T-cell (primary cell): ENCODE measurements at regions not wholly inside any gene's neighbourhood (a gene's known extent, or its start where the extent isn't known, plus 50 kb on each side); places are given as distances from the start of the nearest gene placed in this dataset.

Experiments used
- ATAC-seq, 4 experiments: fragments of 200-7000 bp in 3 of 4; fragments of 150-1000 bp in 1 of 4; cut with Tn5 transposase; replicated peaks in 1 of 4; 1 replicate in 3 of 4; 2 replicates in 1 of 4; pipeline ENCODE4 v1.10.0; 2021; ENCODE audit warnings: moderate library complexity in 3 of 4, mild to moderate bottlenecking in 2 of 4, moderate number of reproducible peaks in 1 of 4
- CTCF ChIA-PET, 2 donors: fragments of 300-600 bp; sonication (Branson Sonifier 250); formaldehyde crosslinking; loops; one replicate each; lab custom pipeline; 2022; ENCODE audit warnings: antibody characterized with exemption in 2 of 2; lab: Charles Lee
- POLR2A ChIA-PET, 2 donors: fragments of 300-600 bp; sonication (Branson Sonifier 250); formaldehyde crosslinking; loops; one replicate each; lab custom pipeline; 2022; ENCODE audit warnings: antibody characterized with exemption in 2 of 2; lab: Charles Lee
- DNase-seq, 35 experiments: peaks; one replicate each; pipeline versions ENCODE4 v3.0.0 to v3.0.0-alpha.2; 2013 to 2023
- H3K27ac ChIP-seq: one replicate; pipeline ENCODE4 v1.5.1; 2013; ENCODE audit warnings: low read length
- H3K27me3 ChIP-seq, 2 experiments: replicated peaks in 1 of 2; 1 replicate in 1 of 2; 2 replicates in 1 of 2; pipeline versions ENCODE4 v1.6.1 to v1.7.0; 2013; ENCODE audit warnings: low read length in 1 of 2, mixed read lengths in 1 of 2; ENCODE audit not compliant: control insufficient read depth in 2 of 2, insufficient read depth in 2 of 2; ENCODE audit errors: extremely low read depth in 1 of 2
- H3K36me3 ChIP-seq, 2 donors: 1 replicate in 1 of 2; 2 replicates in 1 of 2; pipeline versions ENCODE4 v1.6.1 to v1.7.0; 2013; ENCODE audit warnings: low read length in 1 of 2; ENCODE audit not compliant: control insufficient read depth in 2 of 2, insufficient read depth in 1 of 2; ENCODE audit errors: extremely low read depth in 1 of 2
- H3K4me1 ChIP-seq, 2 experiments: 1 replicate in 1 of 2; 2 replicates in 1 of 2; pipeline versions ENCODE4 v1.6.1 to v1.7.0; 2013; ENCODE audit warnings: low read length in 2 of 2, mixed read lengths in 1 of 2; ENCODE audit not compliant: insufficient read depth in 2 of 2, control insufficient read depth in 1 of 2; ENCODE audit errors: extremely low read depth in 1 of 2
- H3K4me3 ChIP-seq, 2 donors: 1 replicate in 1 of 2; 2 replicates in 1 of 2; pipeline versions ENCODE4 v1.5.1 to v1.7.0; 2013; ENCODE audit warnings: mild to moderate bottlenecking in 2 of 2, low read length in 1 of 2, moderate library complexity in 1 of 2; ENCODE audit not compliant: control insufficient read depth in 1 of 2; ENCODE audit errors: extremely low read depth in 1 of 2
- H3K9me3 ChIP-seq: 2 replicates; pipeline ENCODE4 v1.7.0; 2013
- H3K27ac Mint-ChIP-seq, 2 donors: one replicate each; pipeline ENCODE4 v1.8.0; 2020 to 2021; ENCODE audit warnings: mild to moderate bottlenecking in 2 of 2, mixed read lengths in 2 of 2
- H3K27me3 Mint-ChIP-seq, 2 donors: one replicate each; pipeline ENCODE4 v1.8.0; 2021 to 2022; ENCODE audit warnings: mixed read lengths in 2 of 2
- H3K36me3 Mint-ChIP-seq: one replicate; pipeline ENCODE4 v1.8.0; 2021; ENCODE audit warnings: mixed read lengths
- H3K4me1 Mint-ChIP-seq, 3 donors: one replicate each; pipeline ENCODE4 v1.8.0; 2020 to 2022; ENCODE audit warnings: mixed read lengths in 3 of 3, mild to moderate bottlenecking in 1 of 3
- H3K4me3 Mint-ChIP-seq, 3 donors: one replicate each; pipeline ENCODE4 v1.8.0; 2020 to 2022; ENCODE audit warnings: mild to moderate bottlenecking in 3 of 3, mixed read lengths in 3 of 3, moderate library complexity in 3 of 3
- H3K9me3 Mint-ChIP-seq, 3 donors: one replicate each; pipeline ENCODE4 v1.8.0; 2020 to 2022; ENCODE audit warnings: mixed read lengths in 3 of 3
- WGBS: methylation state at CpG from one replicate; pipeline ENCODE4 v1.1.5; 2013; ENCODE audit warnings: missing lambda C conversion rate; ENCODE audit not compliant: insufficient coverage; 5-methylcytosine and 5-hydroxymethylcytosine counted together

DNA sequence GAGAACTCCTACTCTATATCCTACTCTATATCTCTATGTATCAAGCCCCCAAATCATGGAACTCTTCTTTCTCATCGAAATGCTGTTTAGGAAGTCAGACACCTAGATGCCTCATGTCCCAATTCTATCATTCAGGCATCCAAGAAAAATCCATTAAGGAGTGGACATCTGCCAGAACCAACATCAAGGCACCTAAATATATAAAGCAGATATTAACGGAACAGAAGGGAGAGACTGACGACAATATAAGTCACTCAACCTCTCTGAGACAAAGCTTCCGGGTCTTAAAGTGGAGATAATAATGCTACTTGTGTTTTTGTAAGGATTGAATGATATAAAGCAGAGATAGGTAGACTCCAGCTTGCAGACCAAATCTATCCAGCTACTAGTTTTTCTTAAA lies 241.5 kb downstream of the NFATC2 start:
- H3K4me3 ChIP-seq, result no peak overlapping the region
- no peaks in the 10 kb centered on the region for H3K9me3 Mint-ChIP-seq
- ChIA-PET CTCF (interaction anchor here in 1 of 2 donors (0.6 to 2.0 kb wide), 2 partner anchors 314 to 510 kb away, joined by 3 to 6 read pairs; no protein-coding TSS in a partner anchor), POLR2A (no interaction called here)
- H3K4me3 Mint-ChIP-seq, result no peak overlapping the region
- DNase-seq (no peak), ATAC-seq (no peak)
- H3K27ac ChIP-seq, result no peak overlapping the region
- no peak overlapping the region for H3K27ac Mint-ChIP-seq
- H3K4me1 Mint-ChIP-seq, result no peaks in the 10 kb centered on the region
- H3K36me3 ChIP-seq, result no peaks in the 10 kb centered on the region
- H3K4me1 ChIP-seq, result no peaks in the 10 kb centered on the region
- 60% methylated on average over 1 of the region's 4 CpGs for WGBS
- no peaks in the 10 kb centered on the region for H3K9me3 ChIP-seq
- H3K27me3 Mint-ChIP-seq, result peaks cover 2 to 4% of the 10 kb centered on the region in 2 donors
- H3K27me3 ChIP-seq, result peaks cover 0 to 9% of the 10 kb centered on the region in 2 experiments
- H3K36me3 Mint-ChIP-seq, result no peaks in the 10 kb centered on the region

DNA sequence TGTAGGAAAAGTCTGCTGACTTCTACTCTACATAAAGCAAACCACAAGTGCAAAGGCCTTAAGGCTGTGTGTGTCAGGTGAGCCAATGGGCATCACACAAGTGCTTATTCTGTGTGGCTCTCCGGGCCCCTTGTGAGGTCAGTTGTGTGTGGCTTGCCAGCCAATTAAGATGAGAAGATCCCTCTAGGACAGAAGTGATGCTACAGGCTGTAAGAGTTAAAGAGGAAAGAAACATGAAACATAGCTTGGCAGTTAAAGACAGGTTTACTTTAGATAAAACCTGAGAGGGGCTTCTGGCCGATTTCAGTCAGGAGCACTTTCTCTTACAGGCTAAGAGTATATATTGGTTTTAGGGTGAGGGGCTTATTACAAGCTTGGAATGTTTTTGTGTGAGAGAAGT lies 242.4 kb downstream of the NFATC2 start:
- WGBS, result 75% methylated on average over 2 of the region's 2 CpGs
- Mint-ChIP-seq H3K36me3 (no peaks in the 10 kb centered on the region), H3K4me1 (no peaks in the 10 kb centered on the region), H3K9me3 (no peaks in the 10 kb centered on the region), H3K4me3 (no peak overlapping the region), H3K27me3 (peaks cover under 1 to 2% of the 10 kb centered on the region in 2 donors), H3K27ac (no peak overlapping the region)
- H3K27me3 ChIP-seq, result peaks cover 0 to 16% of the 10 kb centered on the region in 2 experiments
- no peak overlapping the region for H3K4me3 ChIP-seq
- no peak overlapping the region for H3K27ac ChIP-seq
- H3K4me1 ChIP-seq, result no peaks in the 10 kb centered on the region
- ATAC-seq, result no peak
- no peak for DNase-seq
- H3K36me3 ChIP-seq, result no peaks in the 10 kb centered on the region
- CTCF ChIA-PET, result interaction anchor here in 1 of 2 donors (2.0 kb wide), 1 partner anchor 313 kb away, joined by 6 read pairs; no protein-coding TSS in a partner anchor
- POLR2A ChIA-PET, result no interaction called here
- no peaks in the 10 kb centered on the region for H3K9me3 ChIP-seq

DNA sequence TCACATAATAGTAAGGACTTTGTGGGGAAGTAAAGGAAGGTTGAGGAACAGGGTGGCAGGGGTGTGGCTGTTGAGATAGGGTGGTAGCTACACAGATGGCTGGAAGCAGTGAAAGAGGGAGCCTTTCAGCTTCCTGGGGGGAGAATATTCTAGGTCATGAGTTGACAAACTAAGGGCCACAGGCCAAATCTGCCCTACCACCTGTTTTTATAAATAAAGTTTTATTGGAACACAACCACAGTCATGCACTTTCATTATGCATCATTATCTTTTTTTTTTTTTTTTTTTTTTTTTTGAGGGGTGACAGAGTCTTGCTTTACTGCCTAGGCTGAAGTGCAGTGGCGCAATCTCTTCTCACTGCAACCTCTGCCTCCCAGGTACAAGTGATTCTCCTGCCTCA lies 243.1 kb downstream of the NFATC2 start:
- WGBS, result no CpG with 5 or more reads among the region's 1 CpG

DNA sequence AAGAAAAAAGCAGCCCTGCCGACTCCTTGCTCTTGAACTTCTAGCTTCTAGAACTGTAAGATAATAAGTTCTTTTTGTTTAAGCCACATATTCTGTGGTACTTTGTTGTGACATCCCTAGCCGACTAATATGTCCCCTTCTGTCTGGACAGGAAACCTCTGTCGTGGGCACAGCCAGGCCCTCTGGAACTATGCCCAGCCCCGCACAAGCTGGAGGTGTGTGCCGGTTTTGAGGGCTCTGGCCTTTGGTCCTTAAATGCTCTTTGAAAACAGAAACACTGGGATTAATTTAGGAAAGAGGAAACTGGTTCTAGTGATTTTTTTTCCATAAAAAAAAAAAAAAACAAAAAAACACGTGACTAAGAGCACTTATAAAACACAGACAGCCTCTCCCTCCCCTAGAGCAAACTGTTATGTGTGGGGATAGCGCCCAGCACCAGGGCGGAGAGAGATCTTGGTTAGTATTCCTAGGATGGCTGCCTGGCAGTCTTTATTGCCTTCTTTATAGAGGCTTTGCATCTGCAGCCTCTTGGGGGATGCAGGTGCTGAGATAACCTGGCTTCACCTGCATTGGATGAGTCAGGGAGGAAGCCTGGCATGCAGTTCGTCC lies 244.3 kb downstream of the NFATC2 start:
- H3K4me1 Mint-ChIP-seq, result no peaks in the 10 kb centered on the region
- WGBS, result 91% methylated on average over 2 of the region's 9 CpGs
- POLR2A ChIA-PET, result no interaction called here
- H3K27ac Mint-ChIP-seq, result no peak overlapping the region
- CTCF ChIA-PET, result no interaction called here
- H3K36me3 ChIP-seq, result no peaks in the 10 kb centered on the region
- no peak for ATAC-seq
- H3K9me3 Mint-ChIP-seq, result no peaks in the 10 kb centered on the region
- peaks cover 7 to 10% of the 10 kb centered on the region in 2 donors for H3K27me3 Mint-ChIP-seq
- no peak for DNase-seq
- H3K36me3 Mint-ChIP-seq, result no peaks in the 10 kb centered on the region
- no peak overlapping the region for H3K4me3 ChIP-seq
- no peaks in the 10 kb centered on the region for H3K4me1 ChIP-seq
- H3K4me3 Mint-ChIP-seq, result no peak overlapping the region
- H3K27me3 ChIP-seq, result peaks cover 0 to 18% of the 10 kb centered on the region in 2 experiments
- H3K9me3 ChIP-seq, result no peaks in the 10 kb centered on the region
- H3K27ac ChIP-seq, result no peak overlapping the region

More for the DNA sequence above, 243.1 kb downstream of the NFATC2 start:
- ChIA-PET CTCF (interaction anchor here in 1 of 2 donors (0.7 kb wide), 2 partner anchors 27 to 155 kb away, joined by 3 to 4 read pairs; no protein-coding TSS in a partner anchor), POLR2A (no interaction called here)
- Histone ChIP-seq H3K27me3 (peaks cover 0 to 16% of the 10 kb centered on the region in 2 experiments), H3K9me3 (no peaks in the 10 kb centered on the region), H3K36me3 (no peaks in the 10 kb centered on the region), H3K4me1 (no peaks in the 10 kb centered on the region), H3K4me3 (no peak overlapping the region), H3K27ac (no peak overlapping the region)
- H3K4me3 Mint-ChIP-seq, result no peak overlapping the region
- no peaks in the 10 kb centered on the region for H3K36me3 Mint-ChIP-seq
- no peaks in the 10 kb centered on the region for H3K9me3 Mint-ChIP-seq
- DNase-seq (no peak), ATAC-seq (no peak)
- peaks cover 5 to 7% of the 10 kb centered on the region in 2 donors for H3K27me3 Mint-ChIP-seq
- no peak overlapping the region for H3K27ac Mint-ChIP-seq
- H3K4me1 Mint-ChIP-seq, result no peaks in the 10 kb centered on the region

DNA sequence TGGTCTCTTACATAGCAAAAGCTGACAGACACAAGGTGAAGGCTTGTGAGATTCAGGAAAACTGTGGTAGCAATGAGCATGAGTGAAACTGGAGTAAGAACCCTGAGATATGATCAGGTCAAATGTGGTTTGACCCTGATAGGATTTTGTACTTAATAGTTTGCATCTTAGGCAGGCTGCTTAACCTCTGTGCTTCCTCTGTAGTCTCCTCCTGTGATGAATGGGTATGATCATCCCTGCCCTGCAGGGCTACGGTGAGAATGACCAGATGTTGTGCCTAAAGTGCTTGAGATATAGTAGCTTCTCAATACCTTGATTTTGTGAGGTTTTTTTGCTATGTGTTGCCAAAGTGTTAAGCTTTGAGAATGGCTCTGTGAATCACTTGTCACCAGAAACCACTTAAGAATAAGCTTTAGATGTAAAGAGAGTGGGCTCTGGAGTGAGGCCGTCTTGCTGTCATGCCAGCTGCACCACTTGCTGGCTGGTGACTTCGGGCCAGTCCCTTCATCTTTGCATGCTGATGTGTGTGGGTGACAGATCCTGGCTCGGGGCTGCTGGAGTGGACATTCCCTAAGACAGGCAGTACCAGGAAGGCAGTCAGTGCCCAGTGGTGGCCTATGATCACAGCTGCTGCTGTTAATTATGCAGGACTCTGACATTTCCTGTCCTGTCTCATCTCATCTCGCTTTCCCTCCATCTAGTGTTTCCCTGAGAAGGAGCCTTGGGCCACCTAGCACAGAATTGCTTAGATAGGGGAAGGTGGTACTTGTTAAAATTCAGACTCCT lies 254.7 kb downstream of the NFATC2 start:
- H3K9me3 Mint-ChIP-seq, result no peaks in the 10 kb centered on the region
- H3K27ac Mint-ChIP-seq, result no peak overlapping the region
- CTCF ChIA-PET, result no interaction called here
- H3K9me3 ChIP-seq, result no peaks in the 10 kb centered on the region
- no peaks in the 10 kb centered on the region for H3K36me3 ChIP-seq
- no peak overlapping the region for H3K4me3 Mint-ChIP-seq
- WGBS, result 67% methylated on average over 4 of the region's 5 CpGs
- no peaks in the 10 kb centered on the region for H3K4me1 ChIP-seq
- DNase-seq (no peak), ATAC-seq (no peak)
- H3K36me3 Mint-ChIP-seq, result no peaks in the 10 kb centered on the region
- H3K4me3 ChIP-seq, result no peak overlapping the region
- POLR2A ChIA-PET, result no interaction called here
- H3K27me3 Mint-ChIP-seq, result peaks cover 12 to 34% of the 10 kb centered on the region in 2 donors
- no peak overlapping the region for H3K27ac ChIP-seq
- peaks cover 0 to 14% of the 10 kb centered on the region in 2 experiments for H3K27me3 ChIP-seq
- no peaks in the 10 kb centered on the region for H3K4me1 Mint-ChIP-seq

DNA sequence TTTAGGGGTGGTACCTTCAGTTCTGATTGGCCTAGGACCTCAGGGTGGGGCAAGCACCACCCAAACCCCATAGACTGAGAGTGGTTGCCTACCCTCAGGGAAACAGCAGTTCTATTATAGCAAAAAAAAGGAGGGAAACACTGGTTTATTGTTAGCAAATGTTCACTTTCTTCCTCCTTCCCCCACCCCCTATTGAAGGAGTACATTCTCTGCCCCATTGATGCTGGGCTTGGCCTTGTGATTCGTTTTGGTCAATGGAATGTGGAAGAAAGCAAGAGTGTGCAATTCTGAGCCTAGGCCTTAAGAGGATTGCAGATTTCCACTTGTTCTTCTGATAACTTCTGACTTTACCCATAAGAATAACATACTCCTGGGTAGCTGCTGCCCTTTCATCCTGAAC lies 255.8 kb downstream of the NFATC2 start:
- H3K36me3 ChIP-seq, result no peaks in the 10 kb centered on the region
- Mint-ChIP-seq H3K4me3 (no peak overlapping the region), H3K4me1 (no peaks in the 10 kb centered on the region), H3K27ac (no peak overlapping the region), H3K9me3 (no peaks in the 10 kb centered on the region), H3K36me3 (no peaks in the 10 kb centered on the region), H3K27me3 (peaks cover 6 to 26% of the 10 kb centered on the region in 2 donors)
- DNase-seq (no peak), ATAC-seq (no peak)
- H3K27ac ChIP-seq, result no peak overlapping the region
- CTCF ChIA-PET, result no interaction called here
- H3K4me1 ChIP-seq, result no peaks in the 10 kb centered on the region
- no peak overlapping the region for H3K4me3 ChIP-seq
- no peaks in the 10 kb centered on the region for H3K9me3 ChIP-seq
- POLR2A ChIA-PET, result no interaction called here
- WGBS, result no CpG with 5 or more reads among the region's 1 CpG
- H3K27me3 ChIP-seq, result peaks cover 0 to 17% of the 10 kb centered on the region in 2 experiments
